H9 (cell line): ENCODE measurements at regions not wholly inside any gene's neighbourhood (a gene's known extent, or its start where the extent isn't known, plus 50 kb on each side); places are given as distances from the start of the nearest gene placed in this dataset.

Experiments
- DNase-seq: peaks from one replicate; pipeline ENCODE4 v3.0.0-alpha.2; 2017
- H2AFZ ChIP-seq: one replicate; pipeline ENCODE4 v1.6.1; 2013; ENCODE audit warnings: mild to moderate bottlenecking, low read length, control low read depth, moderate library complexity
- H2AK5ac ChIP-seq: 2 replicates; pipeline ENCODE4 v1.6.1; 2013; ENCODE audit warnings: low read length, control low read depth, mixed read lengths; ENCODE audit not compliant: insufficient read length
- H2BK120ac ChIP-seq: one replicate; pipeline ENCODE4 v1.6.1; 2013; ENCODE audit warnings: low read depth, mild to moderate bottlenecking, low read length, control low read depth, inconsistent platforms; ENCODE audit not compliant: poor library complexity, severe bottlenecking
- H2BK12ac ChIP-seq: 2 replicates; pipeline ENCODE4 v1.6.1; 2013; ENCODE audit warnings: low read length, control low read depth, mixed read lengths, low read depth; ENCODE audit not compliant: insufficient read length
- H2BK15ac ChIP-seq: 2 replicates; pipeline ENCODE4 v1.6.1; 2013; ENCODE audit warnings: low read depth, low read length, control low read depth
- H2BK20ac ChIP-seq: one replicate; pipeline ENCODE4 v1.6.1; 2013; ENCODE audit warnings: low read depth, mild to moderate bottlenecking, low read length, control low read depth, inconsistent platforms; ENCODE audit not compliant: poor library complexity, severe bottlenecking
- H2BK5ac ChIP-seq: 2 replicates; pipeline ENCODE4 v1.6.1; 2013; ENCODE audit warnings: low read length, control low read depth, mixed read lengths; ENCODE audit not compliant: insufficient read length
- H3K14ac ChIP-seq: 2 replicates; pipeline ENCODE4 v1.6.1; 2013; ENCODE audit warnings: low read length, control low read depth; ENCODE audit not compliant: insufficient read depth
- H3K18ac ChIP-seq: 2 replicates; pipeline ENCODE4 v1.6.1; 2013; ENCODE audit warnings: low read depth, mild to moderate bottlenecking, mixed read lengths, low read length, control low read depth; ENCODE audit not compliant: insufficient read length
- H3K23ac ChIP-seq: 2 replicates; pipeline ENCODE4 v1.6.1; 2013; ENCODE audit warnings: low read length, control low read depth, mixed read lengths, low read depth; ENCODE audit not compliant: insufficient read length
- H3K23me2 ChIP-seq: 2 replicates; pipeline ENCODE4 v1.6.1; 2013; ENCODE audit warnings: low read depth, mild to moderate bottlenecking, mixed read lengths, low read length, control low read depth; ENCODE audit not compliant: insufficient read length, poor library complexity, severe bottlenecking
- H3K27ac ChIP-seq: 2 replicates; pipeline ENCODE4 v1.5.1; 2013; ENCODE audit warnings: low read length, control low read depth, mixed read lengths, low read depth; ENCODE audit not compliant: insufficient read length
- H3K27me3 ChIP-seq: 2 replicates; pipeline ENCODE4 v1.6.1; 2013; ENCODE audit warnings: low read length, control low read depth, inconsistent platforms; ENCODE audit not compliant: insufficient read depth
- H3K4ac ChIP-seq: 2 replicates; pipeline ENCODE4 v1.6.1; 2013; ENCODE audit warnings: low read depth, mild to moderate bottlenecking, control low read depth, inconsistent platforms, low read length, moderate library complexity
- H3K4me1 ChIP-seq: 2 replicates; pipeline ENCODE4 v1.6.1; 2013; ENCODE audit warnings: low read length, control low read depth, inconsistent platforms; ENCODE audit not compliant: insufficient read depth
- H3K4me2 ChIP-seq: 2 replicates; pipeline ENCODE4 v1.6.1; 2013; ENCODE audit warnings: low read length, control low read depth, mixed read lengths; ENCODE audit not compliant: insufficient read length, insufficient read depth
- H3K56ac ChIP-seq: 2 replicates; pipeline ENCODE4 v1.6.1; 2013; ENCODE audit warnings: low read depth, mild to moderate bottlenecking, mixed read lengths, low read length, control low read depth; ENCODE audit not compliant: insufficient read length
- H3K79me1 ChIP-seq: 2 replicates; pipeline ENCODE4 v1.6.1; 2013; ENCODE audit warnings: low read depth, mild to moderate bottlenecking, moderate library complexity, low read length, control low read depth, inconsistent platforms; ENCODE audit not compliant: insufficient read depth, poor library complexity, severe bottlenecking
- H3K79me2 ChIP-seq: 2 replicates; pipeline ENCODE4 v1.6.1; 2013; ENCODE audit warnings: low read length, control low read depth, inconsistent platforms; ENCODE audit not compliant: insufficient read depth
- H3K9ac ChIP-seq: 2 replicates; pipeline ENCODE4 v1.6.1; 2013; ENCODE audit warnings: low read length, control low read depth, mixed read lengths; ENCODE audit not compliant: insufficient read length; ENCODE audit errors: extremely low read depth
- H3K9me3 ChIP-seq: one replicate; pipeline ENCODE4 v1.6.1; 2013; ENCODE audit warnings: low read depth, low read length, inconsistent platforms; ENCODE audit not compliant: control insufficient read depth
- H3T11ph ChIP-seq: one replicate; pipeline ENCODE4 v1.6.1; 2013; ENCODE audit warnings: mild to moderate bottlenecking, low read length, control low read depth, inconsistent platforms
- H4K20me1 ChIP-seq: one replicate; pipeline ENCODE4 v1.6.1; 2013; ENCODE audit not compliant: control insufficient read depth, insufficient read length, insufficient read depth
- H4K5ac ChIP-seq: 2 replicates; pipeline ENCODE4 v1.6.1; 2013; ENCODE audit warnings: low read depth, mild to moderate bottlenecking, mixed read lengths, low read length, control low read depth; ENCODE audit not compliant: insufficient read length
- H4K8ac ChIP-seq: replicated peaks from 2 replicates; pipeline ENCODE4 v1.6.1; 2013; ENCODE audit warnings: low read length, control low read depth, mixed read lengths, low read depth; ENCODE audit not compliant: insufficient read length
- H4K91ac ChIP-seq: 2 replicates; pipeline ENCODE4 v1.6.1; 2013; ENCODE audit warnings: low read depth, mild to moderate bottlenecking, moderate library complexity, mixed read lengths, low read length, control low read depth; ENCODE audit not compliant: insufficient read length
- H3K27ac Mint-ChIP-seq, 3 experiments: 2 replicates in 2 of 3; 3 replicates in 1 of 3; pipeline ENCODE4 v1.8.0; 2020 to 2021; ENCODE audit warnings: mixed read lengths in 3 of 3, mild to moderate bottlenecking in 1 of 3, moderate library complexity in 1 of 3
- H3K27me3 Mint-ChIP-seq: 2 replicates; pipeline ENCODE4 v1.8.0; 2021; ENCODE audit warnings: low read depth, mild to moderate bottlenecking, moderate library complexity, mixed read lengths
- H3K36me3 Mint-ChIP-seq, 3 experiments: 2 replicates in 2 of 3; 3 replicates in 1 of 3; pipeline ENCODE4 v1.8.0; 2020 to 2021; ENCODE audit warnings: low read depth in 3 of 3, mixed read lengths in 3 of 3; ENCODE audit not compliant: insufficient read depth in 1 of 3
- H3K4me1 Mint-ChIP-seq, 2 experiments: 2 replicates each; pipeline ENCODE4 v1.8.0; 2020; ENCODE audit warnings: mixed read lengths in 2 of 2
- H3K4me3 Mint-ChIP-seq, 2 experiments: 2 replicates in 1 of 2; 3 replicates in 1 of 2; pipeline ENCODE4 v1.8.0; 2020 to 2021; ENCODE audit warnings: mild to moderate bottlenecking in 2 of 2, mixed read lengths in 2 of 2, moderate library complexity in 1 of 2
- H3K9me3 Mint-ChIP-seq, 2 experiments: 2 replicates in 1 of 2; 3 replicates in 1 of 2; pipeline ENCODE4 v1.8.0; 2020; ENCODE audit warnings: mild to moderate bottlenecking in 2 of 2, mixed read lengths in 2 of 2, moderate library complexity in 1 of 2
- WGBS: extraction: QIAGEN DNeasy Blood & Tissue Kit; methylation state at CpG from one replicate; pipeline ENCODE4 v1.1.7; 2013; ENCODE audit warnings: missing lambda C conversion rate, low lambda C conversion rate, mixed read lengths; ENCODE audit not compliant: insufficient read length; ENCODE audit errors: extremely low coverage; 5-methylcytosine and 5-hydroxymethylcytosine counted together
- TF ChIP-seq, protein P1 (sequence below): fragments of 200-600 bp; sonication (generic); conservative IDR thresholded peaks from 3 replicates; pipeline ENCODE4 v1.8.0; 2021; ENCODE audit warnings: antibody characterized with exemption, mild to moderate bottlenecking

DNA sequence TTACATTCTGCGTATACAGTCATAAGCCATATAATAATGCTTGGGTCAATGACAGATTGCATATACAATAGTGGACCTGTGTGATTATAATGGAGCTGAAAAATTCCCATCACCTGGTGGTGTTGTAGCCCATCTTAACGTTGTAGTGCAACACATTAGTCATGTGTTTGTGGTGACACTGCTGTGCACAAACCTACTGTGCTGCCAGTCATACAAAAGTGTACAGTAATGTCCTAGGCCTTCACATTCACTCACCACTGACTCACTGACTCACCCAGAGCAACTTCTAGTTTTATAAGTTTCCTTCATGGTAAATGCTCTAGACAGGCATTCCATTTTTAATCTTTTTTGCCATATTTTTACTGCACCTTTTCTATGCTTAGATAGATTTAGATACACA is 194.8 kb upstream of the SEL1L start:
- Mint-ChIP-seq H3K27ac (no peak overlapping the region), H3K36me3 (no peaks in the 10 kb centered on the region), H3K4me1 (no peaks in the 10 kb centered on the region), H3K4me3 (no peak overlapping the region), H3K9me3 (no peaks in the 10 kb centered on the region), H3K27me3 (no peaks in the 10 kb centered on the region)
- Histone ChIP-seq H2BK5ac (no peak overlapping the region), H3K18ac (no peak overlapping the region), H4K20me1 (no peaks in the 10 kb centered on the region), H3K56ac (no peak overlapping the region), H2BK120ac (no peak overlapping the region), H3K79me1 (no peaks in the 10 kb centered on the region), H2BK20ac (no peak overlapping the region), H3K23me2 (no peaks in the 10 kb centered on the region), H3K27ac (no peak overlapping the region), H2AK5ac (no peak overlapping the region), H3K23ac (no peak overlapping the region), H3K4me1 (no peaks in the 10 kb centered on the region), H3K4me2 (no peak overlapping the region), H2BK12ac (no peak overlapping the region), H3K9me3 (no peaks in the 10 kb centered on the region), H3K27me3 (no peaks in the 10 kb centered on the region), H3K79me2 (no peaks in the 10 kb centered on the region), H2BK15ac (no peak overlapping the region), H2AFZ (no peak overlapping the region), H4K5ac (no peak overlapping the region), H4K91ac (no peak overlapping the region), H3K14ac (no peak overlapping the region), H3K9ac (no peak overlapping the region), H3K4ac (no peak overlapping the region), H4K8ac (no peak overlapping the region), H3T11ph (no peak overlapping the region)
- TF ChIP-seq, protein P1, sequence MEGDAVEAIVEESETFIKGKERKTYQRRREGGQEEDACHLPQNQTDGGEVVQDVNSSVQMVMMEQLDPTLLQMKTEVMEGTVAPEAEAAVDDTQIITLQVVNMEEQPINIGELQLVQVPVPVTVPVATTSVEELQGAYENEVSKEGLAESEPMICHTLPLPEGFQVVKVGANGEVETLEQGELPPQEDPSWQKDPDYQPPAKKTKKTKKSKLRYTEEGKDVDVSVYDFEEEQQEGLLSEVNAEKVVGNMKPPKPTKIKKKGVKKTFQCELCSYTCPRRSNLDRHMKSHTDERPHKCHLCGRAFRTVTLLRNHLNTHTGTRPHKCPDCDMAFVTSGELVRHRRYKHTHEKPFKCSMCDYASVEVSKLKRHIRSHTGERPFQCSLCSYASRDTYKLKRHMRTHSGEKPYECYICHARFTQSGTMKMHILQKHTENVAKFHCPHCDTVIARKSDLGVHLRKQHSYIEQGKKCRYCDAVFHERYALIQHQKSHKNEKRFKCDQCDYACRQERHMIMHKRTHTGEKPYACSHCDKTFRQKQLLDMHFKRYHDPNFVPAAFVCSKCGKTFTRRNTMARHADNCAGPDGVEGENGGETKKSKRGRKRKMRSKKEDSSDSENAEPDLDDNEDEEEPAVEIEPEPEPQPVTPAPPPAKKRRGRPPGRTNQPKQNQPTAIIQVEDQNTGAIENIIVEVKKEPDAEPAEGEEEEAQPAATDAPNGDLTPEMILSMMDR = no peak
- no CpG with 5 or more reads among the region's 2 CpGs for WGBS
- no peak for DNase-seq
